Body of pancreas (tissue), 4 donors: ENCODE measurements at regions not wholly inside any gene's neighbourhood (a gene's known extent, or its start where the extent isn't known, plus 50 kb on each side); places are given as distances from the start of the nearest gene placed in this dataset.

Experiments
- POLR2A ChIP-seq, 3 donors: fragments of 450-650 bp; IDR thresholded peaks; one replicate each; pipeline ENCODE4 v1.6.1; 2016; ENCODE audit warnings: antibody characterized with exemption in 3 of 3, mild to moderate bottlenecking in 2 of 3
- TF ChIP-seq, protein P1 (sequence below), 7 experiments: fragments of 450-650 bp in 4 of 7; fragments of 200-600 bp in 3 of 7; sonication (generic) in 3 of 7; IDR thresholded peaks; one replicate each; pipeline ENCODE4 v1.5.1; 2016 to 2019; ENCODE audit warnings: antibody characterized with exemption in 7 of 7

DNA sequence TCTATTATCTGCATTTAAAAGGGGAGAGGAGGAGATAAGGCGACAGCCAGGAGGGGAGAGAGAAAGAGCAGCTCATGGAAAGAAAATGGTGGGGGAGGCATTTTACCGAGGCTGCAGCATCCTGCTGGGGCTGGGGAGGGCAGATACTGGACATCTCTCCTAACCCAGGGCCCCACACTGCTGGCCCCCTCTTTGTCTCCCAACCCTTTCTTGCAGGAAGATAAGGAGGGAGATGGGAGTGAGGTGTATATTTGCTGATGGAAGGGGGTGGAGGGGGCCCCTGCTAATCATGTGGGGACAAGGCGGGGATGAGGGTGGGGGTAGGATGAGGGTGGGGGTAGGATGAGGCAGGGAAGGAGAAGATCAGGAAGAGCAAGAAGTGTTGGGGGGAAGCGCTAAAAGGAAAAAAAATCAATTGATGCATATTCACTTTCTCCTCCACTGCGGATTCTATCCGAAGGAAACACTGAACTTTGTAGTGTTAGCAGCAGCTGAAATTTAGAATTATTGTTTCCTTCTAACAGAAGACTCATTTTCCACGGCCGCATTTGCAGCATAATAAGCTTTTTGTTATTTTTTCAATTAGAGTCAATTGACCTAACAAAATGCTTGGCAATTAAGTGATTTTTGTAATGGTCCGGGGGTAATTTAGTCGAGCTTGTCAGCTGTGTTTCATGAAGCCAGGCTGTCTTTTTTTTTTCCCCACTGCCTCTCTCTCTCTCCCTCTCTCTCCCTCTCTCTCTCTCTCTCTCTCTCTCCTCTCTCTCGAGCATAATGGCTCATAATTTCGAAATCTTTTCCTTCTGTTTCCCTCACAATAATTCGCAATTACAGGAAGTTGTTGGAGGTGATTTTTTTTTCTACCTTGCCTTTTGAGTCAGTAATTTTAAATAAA lies 1134.6 kb downstream of the BCL11B start:
- TF ChIP-seq, protein P1, sequence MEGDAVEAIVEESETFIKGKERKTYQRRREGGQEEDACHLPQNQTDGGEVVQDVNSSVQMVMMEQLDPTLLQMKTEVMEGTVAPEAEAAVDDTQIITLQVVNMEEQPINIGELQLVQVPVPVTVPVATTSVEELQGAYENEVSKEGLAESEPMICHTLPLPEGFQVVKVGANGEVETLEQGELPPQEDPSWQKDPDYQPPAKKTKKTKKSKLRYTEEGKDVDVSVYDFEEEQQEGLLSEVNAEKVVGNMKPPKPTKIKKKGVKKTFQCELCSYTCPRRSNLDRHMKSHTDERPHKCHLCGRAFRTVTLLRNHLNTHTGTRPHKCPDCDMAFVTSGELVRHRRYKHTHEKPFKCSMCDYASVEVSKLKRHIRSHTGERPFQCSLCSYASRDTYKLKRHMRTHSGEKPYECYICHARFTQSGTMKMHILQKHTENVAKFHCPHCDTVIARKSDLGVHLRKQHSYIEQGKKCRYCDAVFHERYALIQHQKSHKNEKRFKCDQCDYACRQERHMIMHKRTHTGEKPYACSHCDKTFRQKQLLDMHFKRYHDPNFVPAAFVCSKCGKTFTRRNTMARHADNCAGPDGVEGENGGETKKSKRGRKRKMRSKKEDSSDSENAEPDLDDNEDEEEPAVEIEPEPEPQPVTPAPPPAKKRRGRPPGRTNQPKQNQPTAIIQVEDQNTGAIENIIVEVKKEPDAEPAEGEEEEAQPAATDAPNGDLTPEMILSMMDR (IDR thresholded peaks at IDR 0.05) = peak in 2 of 7 experiments; percentile 8 to 11
- TF ChIP-seq POLR2A (IDR thresholded peaks at IDR 0.05) = no peak
